NCI-H69 (cell line): ENCODE measurements at regions not wholly inside any gene's neighbourhood (a gene's known extent, or its start where the extent isn't known, plus 50 kb on each side); places are given as distances from the start of the nearest gene placed in this dataset.
"Not testable (repeated sequence)": the region's sequence is repeated elsewhere in the genome, so short reads cannot be mapped to it uniquely, and the experiment has no call there.

Experiments
- DNase-seq: peaks from one replicate; lab custom pipeline; 2025; lab: John Stamatoyannopoulos, UW

DNA sequence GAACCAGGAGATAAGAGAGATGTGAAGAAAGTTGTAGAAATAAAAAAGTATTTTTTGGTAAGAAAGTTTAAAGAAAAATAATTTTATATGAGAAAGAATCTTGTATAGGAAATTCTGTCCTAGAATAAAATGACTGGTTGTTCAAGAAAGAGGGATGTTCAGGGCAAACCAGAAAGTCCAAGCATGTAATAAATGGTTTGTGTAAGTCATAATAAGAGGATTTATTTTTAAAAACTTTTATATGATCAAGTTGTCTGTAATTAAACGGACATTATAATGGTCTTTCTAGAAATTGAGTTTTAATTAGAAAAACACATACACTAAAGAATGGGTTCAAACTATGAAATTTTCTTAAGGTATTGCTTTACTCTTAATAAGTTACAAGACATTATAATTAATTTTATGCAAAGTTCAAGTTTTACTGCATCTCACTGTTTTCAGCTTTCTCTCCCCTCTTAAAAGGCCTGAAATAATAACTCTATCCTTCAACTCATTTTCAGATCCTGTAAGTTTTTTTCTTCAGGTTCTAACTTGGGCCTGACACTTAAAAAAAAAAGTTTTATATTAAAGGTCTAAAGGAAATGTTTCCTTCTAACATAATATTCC lies 56.1 kb upstream of the ZNF300 start:
- peak; percentile 11 for DNase-seq

GRCh38 chr5:150960323-150960722 lies 55.5 kb upstream of the ZNF300 start:
- DNase-seq, result not testable (repeated sequence)
